ENCODE measurements at regions not wholly inside any gene's neighbourhood (a gene's known extent, or its start where the extent isn't known, plus 50 kb on each side); places are given as distances from the start of the nearest gene placed in this dataset.

DNA sequence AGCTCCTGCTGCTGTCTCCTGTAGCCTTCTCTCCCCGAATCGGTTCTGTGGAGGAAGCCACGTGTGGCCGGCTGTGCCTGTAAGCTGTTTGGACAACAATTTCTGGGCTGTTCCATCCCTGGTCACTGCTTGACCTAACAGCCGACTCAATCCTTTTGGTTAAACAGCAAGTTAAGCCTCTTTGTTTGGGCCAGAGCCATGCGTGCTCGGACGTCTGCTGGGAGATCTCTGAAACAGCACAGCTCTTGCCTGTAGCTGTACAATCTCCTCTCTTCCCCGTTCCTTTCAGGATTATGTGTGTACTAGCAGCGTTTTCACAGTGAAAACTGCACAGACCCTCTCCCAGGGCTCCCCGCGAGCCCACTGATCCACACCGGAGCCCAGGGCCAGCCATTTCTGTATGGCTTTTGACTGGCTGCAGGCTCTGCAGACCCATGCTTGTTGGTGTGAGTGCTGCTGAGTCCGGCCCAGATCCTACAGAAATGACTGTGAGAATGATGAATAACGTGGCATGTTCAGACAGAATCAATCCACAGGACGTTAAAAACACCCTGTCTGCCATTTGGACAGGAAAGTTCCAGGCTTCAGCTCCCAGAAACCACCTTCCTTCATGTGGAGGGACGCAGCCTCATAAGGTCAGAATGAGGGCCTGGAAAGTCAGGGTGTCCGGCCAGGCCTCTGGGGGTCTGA lies 428.6 kb upstream of the ADARB2 start:
- DNase-seq (no peak), ATAC-seq (no peak)
- Histone ChIP-seq H3K4me3 (no peak overlapping the region), H3K4me1 (ENCODE audit: low read depth) (no peaks in the 10 kb centered on the region), H3K9me3 (peaks cover 40% of the 10 kb centered on the region), H3K36me3 (ENCODE audit: low read depth) (no peaks in the 10 kb centered on the region)
- intact Hi-C loops (cut with DNase I, micrococcal nuclease), result no loop called here
- TF ChIP-seq, protein P1, sequence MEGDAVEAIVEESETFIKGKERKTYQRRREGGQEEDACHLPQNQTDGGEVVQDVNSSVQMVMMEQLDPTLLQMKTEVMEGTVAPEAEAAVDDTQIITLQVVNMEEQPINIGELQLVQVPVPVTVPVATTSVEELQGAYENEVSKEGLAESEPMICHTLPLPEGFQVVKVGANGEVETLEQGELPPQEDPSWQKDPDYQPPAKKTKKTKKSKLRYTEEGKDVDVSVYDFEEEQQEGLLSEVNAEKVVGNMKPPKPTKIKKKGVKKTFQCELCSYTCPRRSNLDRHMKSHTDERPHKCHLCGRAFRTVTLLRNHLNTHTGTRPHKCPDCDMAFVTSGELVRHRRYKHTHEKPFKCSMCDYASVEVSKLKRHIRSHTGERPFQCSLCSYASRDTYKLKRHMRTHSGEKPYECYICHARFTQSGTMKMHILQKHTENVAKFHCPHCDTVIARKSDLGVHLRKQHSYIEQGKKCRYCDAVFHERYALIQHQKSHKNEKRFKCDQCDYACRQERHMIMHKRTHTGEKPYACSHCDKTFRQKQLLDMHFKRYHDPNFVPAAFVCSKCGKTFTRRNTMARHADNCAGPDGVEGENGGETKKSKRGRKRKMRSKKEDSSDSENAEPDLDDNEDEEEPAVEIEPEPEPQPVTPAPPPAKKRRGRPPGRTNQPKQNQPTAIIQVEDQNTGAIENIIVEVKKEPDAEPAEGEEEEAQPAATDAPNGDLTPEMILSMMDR (IDR thresholded peaks at IDR 0.05), result no peak

GRCh38 chr10:2150288-2150687 lies 413.0 kb upstream of the ADARB2 start:
- ATAC-seq (no peak), DNase-seq (no peak)
- intact Hi-C loops (cut with DNase I, micrococcal nuclease), result no loop called here
- Histone ChIP-seq H3K4me3 (no peak overlapping the region), H3K9me3 (peaks cover 46% of the 10 kb centered on the region), H3K4me1 (ENCODE audit: low read depth) (no peaks in the 10 kb centered on the region), H3K36me3 (ENCODE audit: low read depth) (no peaks in the 10 kb centered on the region)
- TF ChIP-seq, protein P1 (IDR thresholded peaks at IDR 0.05), result no peak

- TF ChIP-seq, protein P1 (IDR thresholded peaks at IDR 0.05), result no peak
- no peak for ATAC-seq
- DNase-seq, result no peak
- Histone ChIP-seq H3K9me3 (peaks cover 43% of the 10 kb centered on the region), H3K4me3 (no peak overlapping the region), H3K36me3 (ENCODE audit: low read depth) (no peaks in the 10 kb centered on the region), H3K4me1 (ENCODE audit: low read depth) (no peaks in the 10 kb centered on the region)
- intact Hi-C loops (cut with DNase I, micrococcal nuclease), result no loop called here
Measured at GRCh38 chr10:2145926-2146478, 408.7 kb upstream of the ADARB2 start.

DNA sequence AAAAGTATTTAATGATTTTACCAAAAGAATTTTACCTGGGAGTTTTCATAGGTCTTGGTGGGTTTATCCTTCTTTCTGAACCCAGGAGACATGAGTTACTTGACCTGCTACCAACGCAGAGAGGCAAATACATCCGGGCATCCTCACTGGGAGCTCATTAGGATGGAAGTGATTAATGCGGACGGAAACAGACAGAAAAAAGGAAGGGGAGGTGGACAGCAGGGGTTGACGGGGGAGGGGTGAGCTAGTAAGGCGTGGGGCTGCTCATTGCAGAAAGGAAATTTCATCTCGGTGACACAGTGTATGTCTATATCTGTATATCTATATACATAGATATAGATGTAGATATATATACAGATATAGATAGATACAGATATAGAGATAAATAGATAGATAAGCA lies 408.2 kb upstream of the ADARB2 start:
- Histone ChIP-seq H3K4me1 (ENCODE audit: low read depth) (no peaks in the 10 kb centered on the region), H3K4me3 (no peak overlapping the region), H3K9me3 (peaks cover 47% of the 10 kb centered on the region), H3K36me3 (ENCODE audit: low read depth) (no peaks in the 10 kb centered on the region)
- TF ChIP-seq, protein P1 (IDR thresholded peaks at IDR 0.05), result no peak
- ATAC-seq (no peak), DNase-seq (no peak)
- intact Hi-C loops (cut with DNase I, micrococcal nuclease), result no loop called here

GRCh38 chr10:2144584-2144983 lies 407.3 kb upstream of the ADARB2 start:
- TF ChIP-seq, protein P1 (IDR thresholded peaks at IDR 0.05), result no peak
- Histone ChIP-seq H3K4me1 (ENCODE audit: low read depth) (no peaks in the 10 kb centered on the region), H3K4me3 (no peak overlapping the region), H3K36me3 (ENCODE audit: low read depth) (no peaks in the 10 kb centered on the region), H3K9me3 (peaks cover 50% of the 10 kb centered on the region)
- ATAC-seq (no peak), DNase-seq (no peak)
- intact Hi-C loops (cut with DNase I, micrococcal nuclease), result no loop called here

Data from mucosa of descending colon (tissue), 3 donors.